ENCODE measurements at regions not wholly inside any gene's neighbourhood (a gene's known extent, or its start where the extent isn't known, plus 50 kb on each side); places are given as distances from the start of the nearest gene placed in this dataset.

DNA sequence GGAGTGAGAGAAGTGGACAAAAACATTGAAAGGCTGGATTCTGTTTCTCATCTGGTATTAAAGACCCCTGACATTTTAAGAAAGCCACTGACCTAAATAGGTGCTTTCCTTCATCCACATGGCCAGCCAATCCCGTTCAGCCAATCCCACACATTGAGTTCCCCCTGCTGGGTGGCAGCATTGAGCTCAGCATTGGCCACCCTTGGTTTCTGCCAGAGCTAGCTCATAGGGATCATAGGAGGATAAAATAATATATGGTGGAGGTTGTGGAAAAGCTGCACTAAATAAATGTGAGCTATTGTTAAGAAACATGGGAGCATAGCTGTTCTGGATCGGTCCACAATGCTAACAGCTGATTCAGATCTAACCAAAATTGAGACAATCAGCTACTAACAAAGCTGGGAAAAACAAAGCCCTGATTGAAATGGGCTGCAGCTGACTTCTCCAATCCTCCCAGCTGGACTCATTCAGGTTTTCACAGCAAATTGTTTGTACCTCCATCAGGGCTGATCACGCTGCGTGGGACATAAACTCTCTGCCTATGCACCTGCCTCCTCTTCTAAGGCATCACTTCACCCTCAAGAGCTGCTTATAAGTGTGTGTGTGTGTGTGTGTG lies 256.5 kb downstream of the EMP1 start:
- no peak for DNase-seq (ENCODE audit: low read depth, low spot score)
- H3K4me3 ChIP-seq (replicated peaks in 1 of 2; ENCODE audit: low read depth in 1 of 2, low read length in 2 of 2) = no peak overlapping the region
- ChIA-PET CTCF (interaction anchor here (1.0 kb wide), 1 partner anchor 91 kb away, joined by 3 read pairs; no protein-coding TSS in a partner anchor), POLR2A (no interaction called here), RAD21 (ENCODE audit: low non-redundant PET in 1 of 2, low total read pairs in 2 of 2, uncharacterized antibody in 2 of 2, unreplicated experiment in 2 of 2) (no interaction called here)
- H3K27ac ChIP-seq (ENCODE audit: low read depth, low read length) = no peak overlapping the region
- no peaks in the 10 kb centered on the region for H3K79me2 ChIP-seq (ENCODE audit: insufficient read depth, low read length)
- no peak for ATAC-seq
- no peak overlapping the region for H3K9ac ChIP-seq (ENCODE audit: low read length)
- no peaks in the 10 kb centered on the region for H3K9me3 ChIP-seq (ENCODE audit: control insufficient read depth in 1 of 2, insufficient read depth in 1 of 2, low read depth in 1 of 2, low read length in 2 of 2)
- H3K4me2 ChIP-seq (ENCODE audit: low read length) = no peak overlapping the region
- no peaks in the 10 kb centered on the region for H4K20me1 ChIP-seq (ENCODE audit: insufficient read depth)
- no peaks in the 10 kb centered on the region for H3K4me1 ChIP-seq (ENCODE audit: control insufficient read depth in 1 of 2, insufficient read depth in 2 of 2, low read length in 2 of 2)
- H3K36me3 ChIP-seq (ENCODE audit: control insufficient read depth in 1 of 2, insufficient read depth in 2 of 2, low read length in 2 of 2) = no peaks in the 10 kb centered on the region
- intact Hi-C loops (cut with micrococcal nuclease) = no loop called here
- no peaks in the 10 kb centered on the region for H3K27me3 ChIP-seq (ENCODE audit: insufficient read depth, low read length)
- no peaks in the 10 kb centered on the region for H3K9me2 ChIP-seq (ENCODE audit: insufficient read depth)
- TF ChIP-seq SIN3A (IDR thresholded peaks at IDR 0.05; ENCODE audit: low read depth) (no peak), EZH2phosphoT487 (IDR thresholded peaks at IDR 0.05; ENCODE audit: borderline replicate concordance) (no peak), POLR2A (IDR thresholded peaks at IDR 0.05; ENCODE audit: borderline replicate concordance, extremely low read depth, insufficient read depth, insufficient read length) (no peak), YY1 (IDR thresholded peaks at IDR 0.05; ENCODE audit: extremely low read depth, insufficient replicate concordance, low read depth, low read length) (no peak), EZH2 (IDR thresholded peaks at IDR 0.05) (no peak), EGR1 (IDR thresholded peaks at IDR 0.05; ENCODE audit: low read depth) (no peak), SP1 (IDR thresholded peaks at IDR 0.05; ENCODE audit: low read depth) (no peak), TCF7L2 (IDR thresholded peaks at IDR 0.05; ENCODE audit: borderline replicate concordance, extremely low read depth, insufficient read depth, insufficient read length) (no peak), CEBPB (IDR thresholded peaks at IDR 0.05; ENCODE audit: low read depth) (no peak)
- TF ChIP-seq, protein P1, sequence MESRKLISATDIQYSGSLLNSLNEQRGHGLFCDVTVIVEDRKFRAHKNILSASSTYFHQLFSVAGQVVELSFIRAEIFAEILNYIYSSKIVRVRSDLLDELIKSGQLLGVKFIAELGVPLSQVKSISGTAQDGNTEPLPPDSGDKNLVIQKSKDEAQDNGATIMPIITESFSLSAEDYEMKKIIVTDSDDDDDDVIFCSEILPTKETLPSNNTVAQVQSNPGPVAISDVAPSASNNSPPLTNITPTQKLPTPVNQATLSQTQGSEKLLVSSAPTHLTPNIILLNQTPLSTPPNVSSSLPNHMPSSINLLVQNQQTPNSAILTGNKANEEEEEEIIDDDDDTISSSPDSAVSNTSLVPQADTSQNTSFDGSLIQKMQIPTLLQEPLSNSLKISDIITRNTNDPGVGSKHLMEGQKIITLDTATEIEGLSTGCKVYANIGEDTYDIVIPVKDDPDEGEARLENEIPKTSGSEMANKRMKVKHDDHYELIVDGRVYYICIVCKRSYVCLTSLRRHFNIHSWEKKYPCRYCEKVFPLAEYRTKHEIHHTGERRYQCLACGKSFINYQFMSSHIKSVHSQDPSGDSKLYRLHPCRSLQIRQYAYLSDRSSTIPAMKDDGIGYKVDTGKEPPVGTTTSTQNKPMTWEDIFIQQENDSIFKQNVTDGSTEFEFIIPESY (IDR thresholded peaks at IDR 0.05; ENCODE audit: extremely low read depth, insufficient replicate concordance, low read length) = no peak
- TF ChIP-seq, protein P2, sequence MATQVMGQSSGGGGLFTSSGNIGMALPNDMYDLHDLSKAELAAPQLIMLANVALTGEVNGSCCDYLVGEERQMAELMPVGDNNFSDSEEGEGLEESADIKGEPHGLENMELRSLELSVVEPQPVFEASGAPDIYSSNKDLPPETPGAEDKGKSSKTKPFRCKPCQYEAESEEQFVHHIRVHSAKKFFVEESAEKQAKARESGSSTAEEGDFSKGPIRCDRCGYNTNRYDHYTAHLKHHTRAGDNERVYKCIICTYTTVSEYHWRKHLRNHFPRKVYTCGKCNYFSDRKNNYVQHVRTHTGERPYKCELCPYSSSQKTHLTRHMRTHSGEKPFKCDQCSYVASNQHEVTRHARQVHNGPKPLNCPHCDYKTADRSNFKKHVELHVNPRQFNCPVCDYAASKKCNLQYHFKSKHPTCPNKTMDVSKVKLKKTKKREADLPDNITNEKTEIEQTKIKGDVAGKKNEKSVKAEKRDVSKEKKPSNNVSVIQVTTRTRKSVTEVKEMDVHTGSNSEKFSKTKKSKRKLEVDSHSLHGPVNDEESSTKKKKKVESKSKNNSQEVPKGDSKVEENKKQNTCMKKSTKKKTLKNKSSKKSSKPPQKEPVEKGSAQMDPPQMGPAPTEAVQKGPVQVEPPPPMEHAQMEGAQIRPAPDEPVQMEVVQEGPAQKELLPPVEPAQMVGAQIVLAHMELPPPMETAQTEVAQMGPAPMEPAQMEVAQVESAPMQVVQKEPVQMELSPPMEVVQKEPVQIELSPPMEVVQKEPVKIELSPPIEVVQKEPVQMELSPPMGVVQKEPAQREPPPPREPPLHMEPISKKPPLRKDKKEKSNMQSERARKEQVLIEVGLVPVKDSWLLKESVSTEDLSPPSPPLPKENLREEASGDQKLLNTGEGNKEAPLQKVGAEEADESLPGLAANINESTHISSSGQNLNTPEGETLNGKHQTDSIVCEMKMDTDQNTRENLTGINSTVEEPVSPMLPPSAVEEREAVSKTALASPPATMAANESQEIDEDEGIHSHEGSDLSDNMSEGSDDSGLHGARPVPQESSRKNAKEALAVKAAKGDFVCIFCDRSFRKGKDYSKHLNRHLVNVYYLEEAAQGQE (IDR thresholded peaks at IDR 0.05; ENCODE audit: low read depth) = no peak
- no TSS peak for BruUV-seq (replicated peaks)
- no peak overlapping the region for H2AFZ ChIP-seq (ENCODE audit: low read depth, low read length, poor library complexity, severe bottlenecking)

All from HCT116 (cell line).